K562 (cell line): ENCODE measurements at regions not wholly inside any gene's neighbourhood (a gene's known extent, or its start where the extent isn't known, plus 50 kb on each side); places are given as distances from the start of the nearest gene placed in this dataset.

ENCODE experiments used
- FOXA1 ChIP-seq: fragments of 450-650 bp; IDR thresholded peaks from 2 replicates; pipeline ENCODE4 v1.6.1; 2016; ENCODE audit warnings: mild to moderate bottlenecking, borderline replicate concordance
- FUS ChIP-seq: fragments of 200-400 bp; formaldehyde crosslinking; optimal IDR thresholded peaks from 2 replicates; pipeline ENCODE3; 2017; ENCODE audit warnings: low read depth, low read length
- MYBL2 ChIP-seq, 2 experiments: fragments of 450-650 bp in 1 of 2; sonication (generic) in 1 of 2; formaldehyde crosslinking in 1 of 2; IDR thresholded peaks; 2 replicates each; pipeline versions ENCODE4 v1.6.1 to v1.8.1; 2017 to 2022; ENCODE audit warnings: borderline replicate concordance in 1 of 2, inconsistent platforms in 1 of 2, low read depth in 1 of 2, mild to moderate bottlenecking in 1 of 2, missing genetic modification reagents in 1 of 2, moderate library complexity in 1 of 2
- ZBTB8A ChIP-seq: fragments of 450-650 bp; IDR thresholded peaks from 2 replicates; pipeline ENCODE4 v1.6.1; 2018; ENCODE audit warnings: mild to moderate bottlenecking, moderate library complexity; ENCODE audit not compliant: partially characterized antibody
- ZNF274 ChIP-seq: IDR thresholded peaks from 2 replicates; pipeline ENCODE4 v1.6.1; 2011; ENCODE audit warnings: low read depth, mild to moderate bottlenecking, low read length, moderate library complexity, borderline replicate concordance
- TF ChIP-seq, protein P1 (sequence below): sonication (generic); formaldehyde crosslinking; IDR thresholded peaks from 2 replicates; pipeline ENCODE4 v1.8.0; 2022; ENCODE audit warnings: mild to moderate bottlenecking, missing genetic modification reagents
- TF ChIP-seq, protein P2 (sequence below), 3 experiments: IDR thresholded peaks in 2 of 3; conservative IDR thresholded peaks in 1 of 3; 2 replicates each; pipeline ENCODE4 v1.5.1; 2011 to 2012; ENCODE audit warnings: low read length in 3 of 3, mild to moderate bottlenecking in 3 of 3, control low read depth in 2 of 3, improper control_type of control experiment in 1 of 3, inconsistent platforms in 1 of 3, low read depth in 1 of 3, mixed read lengths in 1 of 3, moderate library complexity in 1 of 3; ENCODE audit not compliant: insufficient read depth in 2 of 3

DNA sequence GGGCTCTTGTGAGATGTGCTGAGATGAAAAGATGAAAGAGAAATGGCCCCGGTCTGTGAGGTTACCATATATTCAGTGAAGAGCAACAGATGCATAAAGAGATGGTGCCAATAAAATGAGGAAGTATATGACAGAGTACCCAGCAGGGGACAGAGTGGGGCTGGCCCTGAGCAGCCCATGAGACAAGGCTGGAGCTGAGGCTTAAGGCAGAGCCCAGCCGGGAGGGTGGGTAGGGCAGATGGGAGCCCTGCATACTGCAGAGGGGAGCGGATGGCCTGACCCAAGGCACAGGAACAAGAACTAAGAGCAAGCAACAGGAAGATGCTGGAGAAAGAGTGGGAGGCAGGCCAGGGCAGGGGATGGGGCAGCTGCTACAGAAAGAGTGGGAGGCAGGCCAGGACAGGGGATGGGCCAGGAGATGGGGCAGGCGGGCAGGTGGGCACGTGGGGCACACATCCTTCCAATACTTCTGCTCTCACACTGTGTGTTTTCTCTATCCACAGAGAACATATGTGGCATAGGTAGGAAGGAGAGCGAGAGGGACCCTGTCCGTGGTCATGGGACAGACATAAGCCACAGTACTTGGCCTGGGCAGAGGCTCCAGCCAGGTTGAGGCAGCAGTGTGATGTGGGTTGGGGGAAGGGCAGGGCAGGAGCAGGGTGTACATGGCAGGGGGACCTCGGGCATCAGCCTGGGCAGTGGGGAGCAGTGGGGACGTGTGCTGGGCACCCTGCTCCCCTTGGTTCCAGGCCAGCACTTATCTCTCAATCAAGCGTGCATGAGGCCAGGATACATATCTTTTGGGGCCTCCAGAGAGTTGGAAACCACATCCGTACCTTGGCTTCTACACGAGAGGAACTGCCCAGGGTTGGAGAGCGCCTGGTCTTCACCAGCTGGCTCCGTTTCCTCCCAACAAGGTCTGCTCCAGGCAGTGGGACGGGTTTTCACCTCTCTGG lies 91.6 kb upstream of the IKZF1 start:
- no peak for TF ChIP-seq FUS
- TF ChIP-seq ZNF274: no peak
- no peak for TF ChIP-seq ZBTB8A
- no peak for TF ChIP-seq FOXA1
- no peak for TF ChIP-seq MYBL2 (IDR thresholded peaks at IDR 0.05; ENCODE audit: low read depth)
- no peak for TF ChIP-seq MYBL2 (CRISPR knock-in tag; IDR thresholded peaks at IDR 0.05; ENCODE audit: borderline replicate concordance)
- TF ChIP-seq, protein P1, sequence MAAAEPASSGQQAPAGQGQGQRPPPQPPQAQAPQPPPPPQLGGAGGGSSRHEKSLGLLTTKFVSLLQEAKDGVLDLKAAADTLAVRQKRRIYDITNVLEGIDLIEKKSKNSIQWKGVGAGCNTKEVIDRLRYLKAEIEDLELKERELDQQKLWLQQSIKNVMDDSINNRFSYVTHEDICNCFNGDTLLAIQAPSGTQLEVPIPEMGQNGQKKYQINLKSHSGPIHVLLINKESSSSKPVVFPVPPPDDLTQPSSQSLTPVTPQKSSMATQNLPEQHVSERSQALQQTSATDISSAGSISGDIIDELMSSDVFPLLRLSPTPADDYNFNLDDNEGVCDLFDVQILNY (CRISPR knock-in tag): no peak
- TF ChIP-seq, protein P2, sequence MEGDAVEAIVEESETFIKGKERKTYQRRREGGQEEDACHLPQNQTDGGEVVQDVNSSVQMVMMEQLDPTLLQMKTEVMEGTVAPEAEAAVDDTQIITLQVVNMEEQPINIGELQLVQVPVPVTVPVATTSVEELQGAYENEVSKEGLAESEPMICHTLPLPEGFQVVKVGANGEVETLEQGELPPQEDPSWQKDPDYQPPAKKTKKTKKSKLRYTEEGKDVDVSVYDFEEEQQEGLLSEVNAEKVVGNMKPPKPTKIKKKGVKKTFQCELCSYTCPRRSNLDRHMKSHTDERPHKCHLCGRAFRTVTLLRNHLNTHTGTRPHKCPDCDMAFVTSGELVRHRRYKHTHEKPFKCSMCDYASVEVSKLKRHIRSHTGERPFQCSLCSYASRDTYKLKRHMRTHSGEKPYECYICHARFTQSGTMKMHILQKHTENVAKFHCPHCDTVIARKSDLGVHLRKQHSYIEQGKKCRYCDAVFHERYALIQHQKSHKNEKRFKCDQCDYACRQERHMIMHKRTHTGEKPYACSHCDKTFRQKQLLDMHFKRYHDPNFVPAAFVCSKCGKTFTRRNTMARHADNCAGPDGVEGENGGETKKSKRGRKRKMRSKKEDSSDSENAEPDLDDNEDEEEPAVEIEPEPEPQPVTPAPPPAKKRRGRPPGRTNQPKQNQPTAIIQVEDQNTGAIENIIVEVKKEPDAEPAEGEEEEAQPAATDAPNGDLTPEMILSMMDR (IDR thresholded peaks at IDR 0.05 in 2 of 3, conservative IDR thresholded peaks at IDR 0.05 in 1 of 3; ENCODE audit: insufficient read depth in 2 of 3, low read depth in 1 of 3, low read length in 3 of 3): peak in 1 of 3 experiments; percentile 16; a peak in 1 of 6 replicates
